Mesothelial cell of epicardium (in vitro differentiated cells): ENCODE measurements at regions not wholly inside any gene's neighbourhood (a gene's known extent, or its start where the extent isn't known, plus 50 kb on each side); places are given as distances from the start of the nearest gene placed in this dataset.

Experiments
- DNase-seq, 2 experiments: peaks; one replicate each; pipeline ENCODE4 v3.0.0; 2021; ENCODE audit warnings: low spot score in 2 of 2; ENCODE audit not compliant: unreplicated experiment in 2 of 2
- H3K27ac Mint-ChIP-seq: 2 replicates; pipeline ENCODE4 v1.8.0; 2021; ENCODE audit warnings: mixed read lengths
- H3K27me3 Mint-ChIP-seq: 2 replicates; pipeline ENCODE4 v1.8.0; 2021; ENCODE audit warnings: low read depth, mixed read lengths
- H3K36me3 Mint-ChIP-seq: 2 replicates; pipeline ENCODE4 v1.8.0; 2021; ENCODE audit warnings: mixed read lengths
- H3K4me1 Mint-ChIP-seq: 2 replicates; pipeline ENCODE4 v1.8.0; 2021; ENCODE audit warnings: mixed read lengths
- H3K4me3 Mint-ChIP-seq: 2 replicates; pipeline ENCODE4 v1.8.0; 2021; ENCODE audit warnings: mild to moderate bottlenecking, moderate library complexity, mixed read lengths
- H3K9me3 Mint-ChIP-seq: 2 replicates; pipeline ENCODE4 v1.8.0; 2021; ENCODE audit warnings: mixed read lengths
- CTCF ChIP-seq: fragments of 200-600 bp; sonication (generic); IDR thresholded peaks from one replicate; pipeline ENCODE4 v1.5.0; 2021; ENCODE audit warnings: antibody characterized with exemption; ENCODE audit not compliant: unreplicated experiment

- Mint-ChIP-seq H3K4me1 (peaks cover under 1% of the 10 kb centered on the region), H3K27ac (no peak overlapping the region), H3K36me3 (peaks cover 8% of the 10 kb centered on the region), H3K9me3 (peaks cover 38% of the 10 kb centered on the region), H3K27me3 (no peaks in the 10 kb centered on the region), H3K4me3 (no peak overlapping the region)
- no peak for DNase-seq
- no peak for TF ChIP-seq CTCF
These were observed 486.0 kb downstream of the RMST start for GRCh38 chr12:97948591-97948990.

DNA sequence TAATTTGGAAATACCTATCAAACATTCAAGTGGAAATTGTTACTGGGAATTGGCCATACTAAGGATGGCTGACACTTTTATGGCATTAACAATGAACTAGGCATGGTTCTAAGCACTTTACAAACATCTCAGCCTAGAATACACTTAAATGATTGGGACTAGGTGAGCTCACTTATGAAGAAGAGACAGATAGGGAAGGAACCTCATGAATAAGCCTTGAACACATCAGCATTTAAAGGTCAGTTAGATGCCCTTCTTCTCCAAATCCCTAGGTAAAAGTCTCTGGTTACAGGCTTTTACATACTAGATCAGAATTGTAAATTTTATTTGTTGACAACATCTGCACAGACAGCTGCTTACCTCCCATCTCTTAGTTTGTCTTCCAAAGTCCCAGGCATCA is 488.6 kb downstream of the RMST start:
- Mint-ChIP-seq H3K9me3 (peaks cover 44% of the 10 kb centered on the region), H3K4me3 (no peak overlapping the region), H3K27ac (no peak overlapping the region), H3K4me1 (peaks cover 5% of the 10 kb centered on the region), H3K36me3 (peaks cover 8% of the 10 kb centered on the region), H3K27me3 (no peaks in the 10 kb centered on the region)
- no peak for TF ChIP-seq CTCF
- no peak for DNase-seq

DNA sequence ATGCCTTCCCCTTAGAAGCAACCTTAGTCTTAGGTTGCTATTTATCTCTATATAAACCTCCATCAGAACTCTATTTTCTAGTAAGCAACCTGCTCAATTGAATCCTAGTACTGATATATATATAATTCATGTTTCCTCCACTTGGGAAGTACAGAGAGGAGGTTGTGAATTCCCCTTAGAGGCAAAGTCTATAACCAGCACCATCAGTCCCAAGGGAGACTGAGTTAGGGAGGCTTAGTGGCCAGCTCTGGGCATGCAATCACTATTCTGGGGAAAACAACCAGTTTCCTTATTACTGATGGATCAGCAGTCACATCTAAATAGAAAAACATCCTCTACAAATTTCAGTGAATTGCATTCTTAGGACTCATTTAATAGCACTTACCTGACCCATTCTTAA is 489.1 kb downstream of the RMST start:
- no peak for TF ChIP-seq CTCF
- Mint-ChIP-seq H3K4me3 (no peak overlapping the region), H3K27ac (no peak overlapping the region)

DNA sequence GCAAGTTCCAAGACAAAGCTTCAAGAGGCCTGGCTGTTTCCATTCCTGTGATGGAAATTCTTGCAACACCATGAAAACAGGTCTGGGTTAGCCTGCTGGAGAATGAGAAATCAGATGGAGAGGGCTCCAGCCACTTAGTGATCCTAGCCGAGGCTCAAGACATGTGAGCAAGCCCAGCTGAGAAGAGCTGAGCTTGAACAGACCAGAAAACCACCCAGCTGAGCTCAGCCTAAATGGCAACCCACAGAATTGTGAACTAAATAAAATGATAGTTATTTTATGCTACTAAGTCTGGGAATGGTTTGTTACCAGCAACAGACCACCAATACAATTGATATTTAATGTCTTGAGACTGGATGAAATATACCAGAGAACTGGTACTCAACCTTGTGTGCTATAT is 494.5 kb downstream of the RMST start:
- Mint-ChIP-seq H3K4me3 (no peak overlapping the region), H3K9me3 (peaks cover 12% of the 10 kb centered on the region), H3K27ac (no peak overlapping the region), H3K36me3 (no peaks in the 10 kb centered on the region), H3K27me3 (no peaks in the 10 kb centered on the region), H3K4me1 (peaks cover 5% of the 10 kb centered on the region)
- no peak for TF ChIP-seq CTCF
- no peak for DNase-seq

More for the DNA sequence above, 489.1 kb downstream of the RMST start:
- Mint-ChIP-seq H3K36me3 (peaks cover 8% of the 10 kb centered on the region), H3K9me3 (peaks cover 46% of the 10 kb centered on the region), H3K27me3 (no peaks in the 10 kb centered on the region), H3K4me1 (peaks cover 5% of the 10 kb centered on the region)
- no peak for DNase-seq

GRCh38 chr12:97960225-97960624 is 497.6 kb downstream of the RMST start:
- Mint-ChIP-seq H3K4me1 (no peaks in the 10 kb centered on the region), H3K4me3 (no peak overlapping the region), H3K36me3 (no peaks in the 10 kb centered on the region), H3K9me3 (peaks cover 12% of the 10 kb centered on the region), H3K27me3 (no peaks in the 10 kb centered on the region), H3K27ac (no peak overlapping the region)
- DNase-seq, result no peak
- TF ChIP-seq CTCF, result no peak
